ENCODE measurements at regions not wholly inside any gene's neighbourhood (a gene's known extent, or its start where the extent isn't known, plus 50 kb on each side); places are given as distances from the start of the nearest gene placed in this dataset.

DNA sequence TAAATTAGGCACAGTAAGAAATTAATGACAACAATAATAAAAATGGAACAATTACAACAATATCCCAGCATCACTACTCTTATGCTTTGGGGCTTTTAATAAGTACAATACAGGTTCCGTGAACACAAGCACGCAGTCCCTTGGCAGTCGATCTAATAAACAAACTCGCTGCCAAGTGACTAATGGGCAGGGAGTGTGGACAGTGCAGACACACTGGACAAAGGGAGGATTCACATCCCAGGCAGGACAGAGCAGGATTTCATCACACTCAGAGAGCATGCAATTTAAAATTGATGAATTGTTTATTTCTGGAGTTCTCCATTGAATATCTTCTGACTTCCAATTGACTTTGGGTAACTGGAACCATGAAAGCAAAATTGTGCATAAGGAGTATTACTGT is 524.1 kb upstream of the CFAP20DC start:
- Mint-ChIP-seq H3K36me3 (no peaks in the 10 kb centered on the region), H3K4me1 (no peaks in the 10 kb centered on the region), H3K9me3 (no peaks in the 10 kb centered on the region), H3K27ac (no peak overlapping the region), H3K27me3 (ENCODE audit: low read depth in 2 of 2) (peaks cover 9 to 10% of the 10 kb centered on the region in 2 donors), H3K4me3 (no peak overlapping the region)
- WGBS (ENCODE audit: insufficient coverage): 97% methylated on average over 4 of the region's 4 CpGs
- TF ChIP-seq, protein P1, sequence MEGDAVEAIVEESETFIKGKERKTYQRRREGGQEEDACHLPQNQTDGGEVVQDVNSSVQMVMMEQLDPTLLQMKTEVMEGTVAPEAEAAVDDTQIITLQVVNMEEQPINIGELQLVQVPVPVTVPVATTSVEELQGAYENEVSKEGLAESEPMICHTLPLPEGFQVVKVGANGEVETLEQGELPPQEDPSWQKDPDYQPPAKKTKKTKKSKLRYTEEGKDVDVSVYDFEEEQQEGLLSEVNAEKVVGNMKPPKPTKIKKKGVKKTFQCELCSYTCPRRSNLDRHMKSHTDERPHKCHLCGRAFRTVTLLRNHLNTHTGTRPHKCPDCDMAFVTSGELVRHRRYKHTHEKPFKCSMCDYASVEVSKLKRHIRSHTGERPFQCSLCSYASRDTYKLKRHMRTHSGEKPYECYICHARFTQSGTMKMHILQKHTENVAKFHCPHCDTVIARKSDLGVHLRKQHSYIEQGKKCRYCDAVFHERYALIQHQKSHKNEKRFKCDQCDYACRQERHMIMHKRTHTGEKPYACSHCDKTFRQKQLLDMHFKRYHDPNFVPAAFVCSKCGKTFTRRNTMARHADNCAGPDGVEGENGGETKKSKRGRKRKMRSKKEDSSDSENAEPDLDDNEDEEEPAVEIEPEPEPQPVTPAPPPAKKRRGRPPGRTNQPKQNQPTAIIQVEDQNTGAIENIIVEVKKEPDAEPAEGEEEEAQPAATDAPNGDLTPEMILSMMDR (IDR thresholded peaks at IDR 0.05): no peak
- Histone ChIP-seq H3K27me3 (ENCODE audit: control insufficient read depth, insufficient read depth, low read length) (no peaks in the 10 kb centered on the region), H3K4me1 (ENCODE audit: control insufficient read depth, insufficient read depth, low read length) (peaks cover 5% of the 10 kb centered on the region), H3K27ac (ENCODE audit: low read length) (no peak overlapping the region), H3K9me3 (ENCODE audit: control insufficient read depth, insufficient read depth, low read length) (no peaks in the 10 kb centered on the region), H3K4me3 (ENCODE audit: low read length) (no peak overlapping the region), H3K36me3 (ENCODE audit: control insufficient read depth, insufficient read depth, low read length) (no peaks in the 10 kb centered on the region)
- intact Hi-C loops (cut with micrococcal nuclease): loop anchor here (10.0 kb wide), 1 partner anchor 359 kb away; no protein-coding TSS in a partner anchor
- ATAC-seq (no peak), DNase-seq (no peak)

GRCh38 chr3:59572106-59572505 is 522.3 kb upstream of the CFAP20DC start:
- Histone ChIP-seq H3K27ac (ENCODE audit: low read length) (no peak overlapping the region), H3K4me3 (ENCODE audit: low read length) (no peak overlapping the region), H3K4me1 (ENCODE audit: control insufficient read depth, insufficient read depth, low read length) (peaks cover 5% of the 10 kb centered on the region), H3K36me3 (ENCODE audit: control insufficient read depth, insufficient read depth, low read length) (no peaks in the 10 kb centered on the region), H3K27me3 (ENCODE audit: control insufficient read depth, insufficient read depth, low read length) (no peaks in the 10 kb centered on the region), H3K9me3 (ENCODE audit: control insufficient read depth, insufficient read depth, low read length) (no peaks in the 10 kb centered on the region)
- H3K9me3 Mint-ChIP-seq: no peaks in the 10 kb centered on the region
- TF ChIP-seq, protein P1 (IDR thresholded peaks at IDR 0.05): no peak
- peaks cover 9 to 10% of the 10 kb centered on the region in 2 donors for H3K27me3 Mint-ChIP-seq (ENCODE audit: low read depth in 2 of 2)
- no peaks in the 10 kb centered on the region for H3K4me1 Mint-ChIP-seq
- H3K27ac Mint-ChIP-seq: no peak overlapping the region
- H3K36me3 Mint-ChIP-seq: no peaks in the 10 kb centered on the region
- 96% methylated on average over 3 of the region's 5 CpGs for WGBS (ENCODE audit: insufficient coverage)
- DNase-seq (no peak), ATAC-seq (no peak)
- no peak overlapping the region for H3K4me3 Mint-ChIP-seq
- intact Hi-C loops (cut with micrococcal nuclease): loop anchor here (10.0 kb wide), 1 partner anchor 357 kb away; no protein-coding TSS in a partner anchor

DNA sequence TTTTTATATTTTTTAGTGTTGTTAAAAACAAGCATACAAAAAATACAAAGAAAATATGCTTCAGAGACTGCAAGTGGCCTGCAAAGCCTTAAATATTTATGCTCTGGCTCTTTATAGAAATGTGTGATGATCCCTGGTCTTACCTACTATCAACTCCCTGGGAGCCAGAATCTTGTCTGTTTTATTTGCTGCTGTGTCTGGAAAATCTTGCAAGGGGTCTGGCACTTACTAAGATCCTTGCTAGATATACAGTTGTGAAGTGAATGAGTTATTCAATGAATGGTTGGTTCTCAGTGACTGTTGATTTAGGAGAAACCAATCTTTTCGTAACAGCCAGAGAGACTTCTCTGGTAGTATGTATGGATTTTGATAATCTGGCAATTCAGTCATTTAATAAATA is 521.0 kb upstream of the CFAP20DC start:
- Mint-ChIP-seq H3K4me3 (no peak overlapping the region), H3K4me1 (no peaks in the 10 kb centered on the region), H3K9me3 (no peaks in the 10 kb centered on the region), H3K27me3 (ENCODE audit: low read depth in 2 of 2) (peaks cover 9 to 10% of the 10 kb centered on the region in 2 donors), H3K36me3 (no peaks in the 10 kb centered on the region), H3K27ac (no peak overlapping the region)
- 100% methylated on average over 1 of the region's 1 CpG for WGBS (ENCODE audit: insufficient coverage)
- intact Hi-C loops (cut with micrococcal nuclease): loop anchor here (10.0 kb wide), 1 partner anchor 356 kb away; no protein-coding TSS in a partner anchor
- H3K4me1 ChIP-seq (ENCODE audit: control insufficient read depth, insufficient read depth, low read length): peaks cover 5% of the 10 kb centered on the region
- ATAC-seq: no peak
- TF ChIP-seq, protein P1 (IDR thresholded peaks at IDR 0.05): no peak
- H3K36me3 ChIP-seq (ENCODE audit: control insufficient read depth, insufficient read depth, low read length): no peaks in the 10 kb centered on the region
- H3K4me3 ChIP-seq (ENCODE audit: low read length): no peak overlapping the region
- no peaks in the 10 kb centered on the region for H3K9me3 ChIP-seq (ENCODE audit: control insufficient read depth, insufficient read depth, low read length)
- DNase-seq: no peak
- H3K27ac ChIP-seq (ENCODE audit: low read length): no peak overlapping the region
- H3K27me3 ChIP-seq (ENCODE audit: control insufficient read depth, insufficient read depth, low read length): no peaks in the 10 kb centered on the region

GRCh38 chr3:59567661-59568060 is 517.8 kb upstream of the CFAP20DC start:
- H3K9me3 Mint-ChIP-seq: no peaks in the 10 kb centered on the region
- no peaks in the 10 kb centered on the region for H3K36me3 Mint-ChIP-seq
- H3K27ac Mint-ChIP-seq: no peak overlapping the region
- Histone ChIP-seq H3K4me1 (ENCODE audit: control insufficient read depth, insufficient read depth, low read length) (no peaks in the 10 kb centered on the region), H3K27ac (ENCODE audit: low read length) (no peak overlapping the region), H3K9me3 (ENCODE audit: control insufficient read depth, insufficient read depth, low read length) (no peaks in the 10 kb centered on the region), H3K27me3 (ENCODE audit: control insufficient read depth, insufficient read depth, low read length) (no peaks in the 10 kb centered on the region), H3K4me3 (ENCODE audit: low read length) (no peak overlapping the region), H3K36me3 (ENCODE audit: control insufficient read depth, insufficient read depth, low read length) (no peaks in the 10 kb centered on the region)
- DNase-seq (no peak), ATAC-seq (no peak)
- 94% methylated on average over 2 of the region's 2 CpGs for WGBS (ENCODE audit: insufficient coverage)
- no peaks in the 10 kb centered on the region for H3K4me1 Mint-ChIP-seq
- intact Hi-C loops (cut with micrococcal nuclease): no loop called here
- TF ChIP-seq, protein P1 (IDR thresholded peaks at IDR 0.05): no peak
- no peak overlapping the region for H3K4me3 Mint-ChIP-seq
- H3K27me3 Mint-ChIP-seq (ENCODE audit: low read depth in 2 of 2): peaks cover 9 to 14% of the 10 kb centered on the region in 2 donors
